ENCODE measurements at regions not wholly inside any gene's neighbourhood (a gene's known extent, or its start where the extent isn't known, plus 50 kb on each side); places are given as distances from the start of the nearest gene placed in this dataset.

GRCh38 chr2:38507712-38508111 lies 95.0 kb downstream of the HNRNPLL start:
- no peak for TF ChIP-seq RELA (IDR thresholded peaks at IDR 0.05; ENCODE audit: borderline replicate concordance, partially characterized antibody)
- TF ChIP-seq RFX5 (IDR thresholded peaks at IDR 0.05; ENCODE audit: low read depth, low read length): no peak
- no peak for TF ChIP-seq CEBPZ (IDR thresholded peaks at IDR 0.05; ENCODE audit: low read depth, low read length)
- no peak for TF ChIP-seq CTCF (IDR thresholded peaks at IDR 0.05 in 2 of 3, conservative IDR thresholded peaks at IDR 0.05 in 1 of 3; ENCODE audit: control insufficient read depth in 2 of 3, extremely low read depth in 1 of 3, insufficient read depth in 1 of 3, low read depth in 3 of 3, low read length in 3 of 3)
- TF ChIP-seq JUND (IDR thresholded peaks at IDR 0.05; ENCODE audit: low read depth, low read length): no peak
- TF ChIP-seq FOXK2 (IDR thresholded peaks at IDR 0.05): no peak
- no peak for TF ChIP-seq ELK1 (IDR thresholded peaks at IDR 0.05; ENCODE audit: low read depth, low read length)
- no peak for TF ChIP-seq REST (IDR thresholded peaks at IDR 0.05; ENCODE audit: low read depth, low read length)
- TF ChIP-seq MXI1 (IDR thresholded peaks at IDR 0.05; ENCODE audit: low read depth, low read length): no peak
